ENCODE measurements at regions not wholly inside any gene's neighbourhood (a gene's known extent, or its start where the extent isn't known, plus 50 kb on each side); places are given as distances from the start of the nearest gene placed in this dataset.

GRCh38 chr13:54965881-54966280 is 1937.3 kb downstream of the OLFM4 start:
- H3K27ac ChIP-seq (ENCODE audit: low read depth in 2 of 2, low read length in 2 of 2) = no peak overlapping the region
- FAIRE-seq = no peak
- intact Hi-C loops (cut with DNase I) = no loop called here

GRCh38 chr13:54972838-54973237 is 1944.2 kb downstream of the OLFM4 start:
- Histone ChIP-seq H3K4me3 (ENCODE audit: low read length in 3 of 3) (no peak overlapping the region), H3K36me3 (ENCODE audit: control insufficient read depth in 2 of 3, insufficient read depth in 3 of 3, low read length in 3 of 3) (no peaks in the 10 kb centered on the region), H3K9me3 (ENCODE audit: control insufficient read depth in 2 of 3, insufficient read depth in 1 of 3, low read length in 3 of 3) (no peaks in the 10 kb centered on the region), H3K4me1 (ENCODE audit: control insufficient read depth in 2 of 3, insufficient read depth in 2 of 3, low read depth in 1 of 3, low read length in 3 of 3) (no peaks in the 10 kb centered on the region), H3K27me3 (ENCODE audit: control insufficient read depth, insufficient read depth, low read length) (no peaks in the 10 kb centered on the region), H3K9ac (ENCODE audit: low read length in 3 of 3) (no peak overlapping the region), H3K27ac (ENCODE audit: low read depth in 2 of 2, low read length in 2 of 2) (no peak overlapping the region)
- DNase-seq = no peak
- no peak for TF ChIP-seq CTCF (IDR thresholded peaks at IDR 0.05; ENCODE audit: borderline replicate concordance, extremely low read depth, insufficient read depth)
- intact Hi-C loops (cut with DNase I) = no loop called here
- no peak for FAIRE-seq

More at GRCh38 chr13:54965881-54966280, 1937.3 kb downstream of the OLFM4 start:
- no peaks in the 10 kb centered on the region for H3K27me3 ChIP-seq (ENCODE audit: control insufficient read depth, insufficient read depth, low read length)
- H3K4me3 ChIP-seq (ENCODE audit: low read length in 3 of 3) = no peak overlapping the region
- no peak for DNase-seq
- no peak for TF ChIP-seq CTCF (IDR thresholded peaks at IDR 0.05; ENCODE audit: borderline replicate concordance, extremely low read depth, insufficient read depth)
- no peak overlapping the region for H3K9ac ChIP-seq (ENCODE audit: low read length in 3 of 3)
- no peaks in the 10 kb centered on the region for H3K36me3 ChIP-seq (ENCODE audit: control insufficient read depth in 2 of 3, insufficient read depth in 3 of 3, low read length in 3 of 3)
- no peaks in the 10 kb centered on the region for H3K4me1 ChIP-seq (ENCODE audit: control insufficient read depth in 2 of 3, insufficient read depth in 2 of 3, low read depth in 1 of 3, low read length in 3 of 3)
- no peaks in the 10 kb centered on the region for H3K9me3 ChIP-seq (ENCODE audit: control insufficient read depth in 2 of 3, insufficient read depth in 1 of 3, low read length in 3 of 3)

- intact Hi-C loops (cut with DNase I) = no loop called here
- no peak for TF ChIP-seq CTCF (IDR thresholded peaks at IDR 0.05; ENCODE audit: borderline replicate concordance, extremely low read depth, insufficient read depth)
- Histone ChIP-seq H3K9ac (ENCODE audit: low read length in 3 of 3) (no peak overlapping the region), H3K27ac (ENCODE audit: low read depth in 2 of 2, low read length in 2 of 2) (no peak overlapping the region), H3K4me1 (ENCODE audit: control insufficient read depth in 2 of 3, insufficient read depth in 2 of 3, low read depth in 1 of 3, low read length in 3 of 3) (no peaks in the 10 kb centered on the region), H3K9me3 (ENCODE audit: control insufficient read depth in 2 of 3, insufficient read depth in 1 of 3, low read length in 3 of 3) (no peaks in the 10 kb centered on the region), H3K4me3 (ENCODE audit: low read length in 3 of 3) (no peak overlapping the region), H3K27me3 (ENCODE audit: control insufficient read depth, insufficient read depth, low read length) (no peaks in the 10 kb centered on the region), H3K36me3 (ENCODE audit: control insufficient read depth in 2 of 3, insufficient read depth in 3 of 3, low read length in 3 of 3) (no peaks in the 10 kb centered on the region)
- no peak for FAIRE-seq
- no peak for DNase-seq
Measured at GRCh38 chr13:54975676-54976075, 1947.1 kb downstream of the OLFM4 start.

- Histone ChIP-seq H3K27me3 (ENCODE audit: control insufficient read depth, insufficient read depth, low read length) (no peaks in the 10 kb centered on the region), H3K9ac (ENCODE audit: low read length in 3 of 3) (no peak overlapping the region), H3K27ac (ENCODE audit: low read depth in 2 of 2, low read length in 2 of 2) (no peak overlapping the region), H3K9me3 (ENCODE audit: control insufficient read depth in 2 of 3, insufficient read depth in 1 of 3, low read length in 3 of 3) (no peaks in the 10 kb centered on the region), H3K36me3 (ENCODE audit: control insufficient read depth in 2 of 3, insufficient read depth in 3 of 3, low read length in 3 of 3) (no peaks in the 10 kb centered on the region), H3K4me1 (ENCODE audit: control insufficient read depth in 2 of 3, insufficient read depth in 2 of 3, low read depth in 1 of 3, low read length in 3 of 3) (no peaks in the 10 kb centered on the region), H3K4me3 (ENCODE audit: low read length in 3 of 3) (no peak overlapping the region)
- FAIRE-seq (no peak), DNase-seq (no peak)
- no peak for TF ChIP-seq CTCF (IDR thresholded peaks at IDR 0.05; ENCODE audit: borderline replicate concordance, extremely low read depth, insufficient read depth)
- intact Hi-C loops (cut with DNase I) = no loop called here
Measured at GRCh38 chr13:54980651-54981050, 1952.0 kb downstream of the OLFM4 start.

Data from kidney (tissue), 13 donors.